Endodermal cell (in vitro differentiated cells): ENCODE measurements at regions not wholly inside any gene's neighbourhood (a gene's known extent, or its start where the extent isn't known, plus 50 kb on each side); places are given as distances from the start of the nearest gene placed in this dataset.
"Not testable (repeated sequence)": the region's sequence is repeated elsewhere in the genome, so short reads cannot be mapped to it uniquely, and the experiment has no call there.

Experiments used
- DNase-seq: peaks from one replicate; pipeline ENCODE4 v3.0.0-alpha.2; 2017
- H3K27ac ChIP-seq: 2 replicates; pipeline ENCODE4 v1.5.1; 2013; ENCODE audit warnings: mild to moderate bottlenecking, low read depth, low read length, moderate library complexity
- H3K27me3 ChIP-seq: 2 replicates; pipeline ENCODE4 v1.6.1; 2013; ENCODE audit warnings: mild to moderate bottlenecking, low read length, moderate library complexity; ENCODE audit not compliant: insufficient read depth, control insufficient read depth, poor library complexity, severe bottlenecking
- H3K36me3 ChIP-seq: 2 replicates; pipeline ENCODE4 v1.7.0; 2013; ENCODE audit warnings: mild to moderate bottlenecking, low read length, moderate library complexity; ENCODE audit not compliant: control insufficient read depth, insufficient read depth
- H3K4me1 ChIP-seq: one replicate; pipeline ENCODE4 v1.7.0; 2013; ENCODE audit warnings: low read length; ENCODE audit not compliant: control insufficient read depth, insufficient read depth
- H3K4me3 ChIP-seq: 2 replicates; pipeline ENCODE4 v1.5.1; 2013; ENCODE audit warnings: mild to moderate bottlenecking, low read length, moderate library complexity
- H3K9ac ChIP-seq: 2 replicates; pipeline ENCODE4 v1.6.1; 2013; ENCODE audit warnings: mild to moderate bottlenecking, low read length, moderate library complexity; ENCODE audit not compliant: poor library complexity, severe bottlenecking; ENCODE audit errors: extremely low read depth
- H3K9me3 ChIP-seq: 2 replicates; pipeline ENCODE4 v1.6.1; 2013; ENCODE audit warnings: mild to moderate bottlenecking, low read length, moderate library complexity; ENCODE audit not compliant: control insufficient read depth
- H3K27ac Mint-ChIP-seq: 2 replicates; pipeline ENCODE4 v1.8.0; 2020; ENCODE audit warnings: mixed read lengths
- H3K27me3 Mint-ChIP-seq: 2 replicates; pipeline ENCODE4 v1.8.0; 2021; ENCODE audit warnings: mild to moderate bottlenecking, mixed read lengths; ENCODE audit not compliant: insufficient read depth
- H3K36me3 Mint-ChIP-seq: 2 replicates; pipeline ENCODE4 v1.8.0; 2020; ENCODE audit warnings: low read depth, mixed read lengths
- H3K4me1 Mint-ChIP-seq: 2 replicates; pipeline ENCODE4 v1.8.0; 2020; ENCODE audit warnings: mixed read lengths
- H3K4me3 Mint-ChIP-seq: 2 replicates; pipeline ENCODE4 v1.8.0; 2020; ENCODE audit warnings: mild to moderate bottlenecking, moderate library complexity, mixed read lengths
- H3K9me3 Mint-ChIP-seq: 2 replicates; pipeline ENCODE4 v1.8.0; 2020; ENCODE audit warnings: mild to moderate bottlenecking, mixed read lengths
- WGBS, 2 experiments: methylation state at CpG; one replicate each; pipeline versions ENCODE4 v1.1.5 to v1.1.7; 2013; ENCODE audit warnings: missing lambda C conversion rate in 2 of 2, mixed read lengths in 1 of 2; ENCODE audit not compliant: insufficient coverage in 1 of 2, insufficient read length in 1 of 2; 5-methylcytosine and 5-hydroxymethylcytosine counted together

DNA sequence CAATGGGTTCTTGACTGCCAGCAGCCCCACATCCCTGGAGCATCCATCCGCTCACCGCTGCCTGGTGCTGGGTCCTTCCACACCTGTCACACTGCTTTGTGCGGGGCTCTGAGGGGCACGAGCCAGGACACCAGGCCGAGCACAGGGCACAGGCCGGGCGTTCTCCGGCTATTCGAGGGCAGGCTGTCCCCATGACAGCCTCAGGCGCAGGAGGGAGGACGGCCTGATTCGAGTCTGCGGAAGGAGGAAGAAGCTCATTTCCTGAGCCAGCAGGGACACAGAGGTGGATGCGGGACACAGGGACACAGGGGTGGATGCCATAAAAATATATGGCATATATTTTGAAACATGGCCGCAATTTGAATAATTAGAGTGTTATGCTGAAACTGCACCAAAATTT lies 76.9 kb upstream of the ZNG1F start:
- not testable (repeated sequence) for H3K9me3 ChIP-seq, H3K4me1 Mint-ChIP-seq, H3K9me3 Mint-ChIP-seq, H3K4me1 ChIP-seq, H3K27me3 Mint-ChIP-seq, H3K27ac Mint-ChIP-seq, H3K36me3 Mint-ChIP-seq, H3K4me3 Mint-ChIP-seq, H3K36me3 ChIP-seq, H3K27ac ChIP-seq, H3K4me3 ChIP-seq, H3K9ac ChIP-seq
- WGBS, 2 experiments = 79% methylated on average over 7 of the region's 15 CpGs; no CpG with 5 or more reads in 1 of the 2 experiments
- peak; percentile 33 for DNase-seq
- H3K27me3 ChIP-seq = peaks cover 22% of the 10 kb centered on the region

- not testable (repeated sequence) for H3K4me3 Mint-ChIP-seq, H3K4me3 ChIP-seq, H3K36me3 ChIP-seq, H3K9ac ChIP-seq, H3K27ac ChIP-seq, H3K27ac Mint-ChIP-seq, H3K36me3 Mint-ChIP-seq, H3K4me1 Mint-ChIP-seq, H3K4me1 ChIP-seq, H3K27me3 Mint-ChIP-seq, DNase-seq, H3K27me3 ChIP-seq
- peaks cover 12% of the 10 kb centered on the region for H3K9me3 ChIP-seq
- H3K9me3 Mint-ChIP-seq = peaks cover 53% of the 10 kb centered on the region
Measured at GRCh38 chr9:41251973-41252372, 62.9 kb upstream of the ZNG1F start.

GRCh38 chr9:41251101-41251500 lies 62.0 kb upstream of the ZNG1F start:
- H3K4me1 Mint-ChIP-seq, H3K4me1 ChIP-seq, H3K27me3 ChIP-seq, H3K27ac ChIP-seq, H3K36me3 Mint-ChIP-seq, H3K4me3 Mint-ChIP-seq, H3K9ac ChIP-seq, H3K36me3 ChIP-seq, H3K27ac Mint-ChIP-seq, H3K4me3 ChIP-seq, H3K27me3 Mint-ChIP-seq: not testable (repeated sequence)
- 41% methylated on average over 2 of the region's 3 CpGs; no CpG with 5 or more reads in 1 of the 2 experiments for WGBS, 2 experiments
- peaks cover 21% of the 10 kb centered on the region for H3K9me3 ChIP-seq
- peaks cover 61% of the 10 kb centered on the region for H3K9me3 Mint-ChIP-seq
- peak; percentile 30 for DNase-seq

- not testable (repeated sequence) for H3K27me3 Mint-ChIP-seq, H3K36me3 ChIP-seq, H3K9ac ChIP-seq, H3K4me3 ChIP-seq, H3K27me3 ChIP-seq, H3K27ac Mint-ChIP-seq, H3K4me1 Mint-ChIP-seq, H3K4me1 ChIP-seq, H3K4me3 Mint-ChIP-seq, DNase-seq, H3K36me3 Mint-ChIP-seq, H3K27ac ChIP-seq
- H3K9me3 ChIP-seq = peaks cover 29% of the 10 kb centered on the region
- 80 to 92% methylated on average over 1 to 4 of the region's 4 CpGs for WGBS, 2 experiments
- H3K9me3 Mint-ChIP-seq = peaks cover 67% of the 10 kb centered on the region
Measured at GRCh38 chr9:41246702-41247101, 57.6 kb upstream of the ZNG1F start.
